Stimulated activated memory B cell treated with anti-CD40 and anti-IgM and Interleukin-4, amounts not matched to agents 10 μg/mL and 1 μg/mL and 100 μg/mL, for 72 hours (primary cell): ENCODE measurements at regions not wholly inside any gene's neighbourhood (a gene's known extent, or its start where the extent isn't known, plus 50 kb on each side); places are given as distances from the start of the nearest gene placed in this dataset.

ENCODE experiments used
- ATAC-seq: fragments of 150-1000 bp; cut with Tn5 transposase; 2 replicates; pipeline ENCODE4 v1.10.0; 2021
- H3K27ac Mint-ChIP-seq: one replicate; pipeline ENCODE4 v1.8.0; 2022; ENCODE audit warnings: mild to moderate bottlenecking, mixed read lengths
- H3K27me3 Mint-ChIP-seq: one replicate; pipeline ENCODE4 v1.8.0; 2022; ENCODE audit warnings: mixed read lengths
- H3K36me3 Mint-ChIP-seq: one replicate; pipeline ENCODE4 v1.8.0; 2022; ENCODE audit warnings: mixed read lengths
- H3K4me1 Mint-ChIP-seq: one replicate; pipeline ENCODE4 v1.8.0; 2022; ENCODE audit warnings: mixed read lengths
- H3K4me3 Mint-ChIP-seq: one replicate; pipeline ENCODE4 v1.8.0; 2022; ENCODE audit warnings: mild to moderate bottlenecking, moderate library complexity, mixed read lengths
- H3K9me3 Mint-ChIP-seq: one replicate; pipeline ENCODE4 v1.8.0; 2022; ENCODE audit warnings: mixed read lengths

GRCh38 chr2:83596592-83597282 is 862.3 kb downstream of the SUCLG1 start:
- Mint-ChIP-seq H3K36me3 (no peaks in the 10 kb centered on the region), H3K4me3 (no peak overlapping the region), H3K9me3 (peaks cover 9% of the 10 kb centered on the region), H3K4me1 (no peaks in the 10 kb centered on the region), H3K27ac (no peak overlapping the region), H3K27me3 (no peaks in the 10 kb centered on the region)
- no peak for ATAC-seq

GRCh38 chr2:83595926-83596325 is 863.2 kb downstream of the SUCLG1 start:
- Mint-ChIP-seq H3K4me3 (no peak overlapping the region), H3K27me3 (no peaks in the 10 kb centered on the region), H3K9me3 (peaks cover 9% of the 10 kb centered on the region), H3K27ac (no peak overlapping the region), H3K36me3 (no peaks in the 10 kb centered on the region), H3K4me1 (no peaks in the 10 kb centered on the region)
- ATAC-seq: no peak

GRCh38 chr2:83595121-83595690 is 863.9 kb downstream of the SUCLG1 start:
- no peaks in the 10 kb centered on the region for H3K36me3 Mint-ChIP-seq
- H3K4me3 Mint-ChIP-seq: no peak overlapping the region
- H3K27me3 Mint-ChIP-seq: no peaks in the 10 kb centered on the region
- no peak overlapping the region for H3K27ac Mint-ChIP-seq
- H3K4me1 Mint-ChIP-seq: no peaks in the 10 kb centered on the region
- peaks cover 11% of the 10 kb centered on the region for H3K9me3 Mint-ChIP-seq
- ATAC-seq: no peak

- H3K9me3 Mint-ChIP-seq: peaks cover 10% of the 10 kb centered on the region
- no peaks in the 10 kb centered on the region for H3K36me3 Mint-ChIP-seq
- no peak for ATAC-seq
- H3K4me1 Mint-ChIP-seq: no peaks in the 10 kb centered on the region
- no peak overlapping the region for H3K4me3 Mint-ChIP-seq
- no peak overlapping the region for H3K27ac Mint-ChIP-seq
- H3K27me3 Mint-ChIP-seq: no peaks in the 10 kb centered on the region
Measured at GRCh38 chr2:83594241-83595120, 864.6 kb downstream of the SUCLG1 start.

GRCh38 chr2:83587309-83587708 is 871.8 kb downstream of the SUCLG1 start:
- ATAC-seq: no peak
- Mint-ChIP-seq H3K4me1 (no peaks in the 10 kb centered on the region), H3K4me3 (no peak overlapping the region)

GRCh38 chr2:83585250-83585649 is 873.8 kb downstream of the SUCLG1 start:
- ATAC-seq: no peak
- no peaks in the 10 kb centered on the region for H3K36me3 Mint-ChIP-seq
- H3K4me1 Mint-ChIP-seq: no peaks in the 10 kb centered on the region
- peaks cover 12% of the 10 kb centered on the region for H3K9me3 Mint-ChIP-seq
- H3K4me3 Mint-ChIP-seq: no peak overlapping the region
- no peaks in the 10 kb centered on the region for H3K27me3 Mint-ChIP-seq
- H3K27ac Mint-ChIP-seq: no peak overlapping the region

More at GRCh38 chr2:83587309-83587708, 871.8 kb downstream of the SUCLG1 start:
- H3K9me3 Mint-ChIP-seq: peaks cover 10% of the 10 kb centered on the region
- no peaks in the 10 kb centered on the region for H3K27me3 Mint-ChIP-seq
- H3K27ac Mint-ChIP-seq: no peak overlapping the region
- H3K36me3 Mint-ChIP-seq: no peaks in the 10 kb centered on the region

GRCh38 chr2:83584672-83585071 is 874.4 kb downstream of the SUCLG1 start:
- no peaks in the 10 kb centered on the region for H3K4me1 Mint-ChIP-seq
- H3K36me3 Mint-ChIP-seq: no peaks in the 10 kb centered on the region
- no peak overlapping the region for H3K27ac Mint-ChIP-seq
- H3K9me3 Mint-ChIP-seq: peaks cover 12% of the 10 kb centered on the region
- ATAC-seq: no peak
- H3K27me3 Mint-ChIP-seq: no peaks in the 10 kb centered on the region
- no peak overlapping the region for H3K4me3 Mint-ChIP-seq

- Mint-ChIP-seq H3K27me3 (no peaks in the 10 kb centered on the region), H3K4me3 (no peak overlapping the region), H3K4me1 (no peaks in the 10 kb centered on the region), H3K36me3 (no peaks in the 10 kb centered on the region), H3K27ac (no peak overlapping the region), H3K9me3 (peaks cover 7% of the 10 kb centered on the region)
- no peak for ATAC-seq
Measured at GRCh38 chr2:83582589-83582988, 876.5 kb downstream of the SUCLG1 start.

GRCh38 chr2:83579507-83579906 is 879.6 kb downstream of the SUCLG1 start:
- Mint-ChIP-seq H3K36me3 (no peaks in the 10 kb centered on the region), H3K4me1 (no peaks in the 10 kb centered on the region), H3K27ac (no peak overlapping the region), H3K27me3 (no peaks in the 10 kb centered on the region), H3K9me3 (peaks cover 7% of the 10 kb centered on the region), H3K4me3 (no peak overlapping the region)
- ATAC-seq: no peak

- no peak for ATAC-seq
- Mint-ChIP-seq H3K9me3 (peaks cover 7% of the 10 kb centered on the region), H3K27me3 (no peaks in the 10 kb centered on the region), H3K27ac (no peak overlapping the region), H3K4me1 (no peaks in the 10 kb centered on the region), H3K36me3 (no peaks in the 10 kb centered on the region), H3K4me3 (no peak overlapping the region)
Measured at GRCh38 chr2:83578405-83578804, 880.7 kb downstream of the SUCLG1 start.

GRCh38 chr2:83574614-83575013 is 884.5 kb downstream of the SUCLG1 start:
- Mint-ChIP-seq H3K36me3 (no peaks in the 10 kb centered on the region), H3K27ac (no peak overlapping the region), H3K9me3 (no peaks in the 10 kb centered on the region), H3K4me3 (no peak overlapping the region), H3K27me3 (no peaks in the 10 kb centered on the region), H3K4me1 (no peaks in the 10 kb centered on the region)
- ATAC-seq: no peak

- no peak for ATAC-seq
- H3K27me3 Mint-ChIP-seq: no peaks in the 10 kb centered on the region
- H3K36me3 Mint-ChIP-seq: no peaks in the 10 kb centered on the region
- H3K27ac Mint-ChIP-seq: no peak overlapping the region
- no peaks in the 10 kb centered on the region for H3K4me1 Mint-ChIP-seq
- no peaks in the 10 kb centered on the region for H3K9me3 Mint-ChIP-seq
- H3K4me3 Mint-ChIP-seq: no peak overlapping the region
Measured at GRCh38 chr2:83573060-83573459, 886.0 kb downstream of the SUCLG1 start.

- no peak overlapping the region for H3K27ac Mint-ChIP-seq
- no peak for ATAC-seq
- no peaks in the 10 kb centered on the region for H3K9me3 Mint-ChIP-seq
- no peaks in the 10 kb centered on the region for H3K36me3 Mint-ChIP-seq
- no peak overlapping the region for H3K4me3 Mint-ChIP-seq
- no peaks in the 10 kb centered on the region for H3K4me1 Mint-ChIP-seq
- H3K27me3 Mint-ChIP-seq: no peaks in the 10 kb centered on the region
Measured at GRCh38 chr2:83572400-83572799, 886.7 kb downstream of the SUCLG1 start.

GRCh38 chr2:83567551-83567950 is 891.5 kb downstream of the SUCLG1 start:
- H3K4me3 Mint-ChIP-seq: no peak overlapping the region
- H3K27ac Mint-ChIP-seq: no peak overlapping the region

GRCh38 chr2:83565626-83566025 is 893.5 kb downstream of the SUCLG1 start:
- Mint-ChIP-seq H3K27ac (no peak overlapping the region), H3K36me3 (no peaks in the 10 kb centered on the region)

More at GRCh38 chr2:83567551-83567950, 891.5 kb downstream of the SUCLG1 start:
- Mint-ChIP-seq H3K9me3 (no peaks in the 10 kb centered on the region), H3K36me3 (no peaks in the 10 kb centered on the region), H3K27me3 (no peaks in the 10 kb centered on the region), H3K4me1 (no peaks in the 10 kb centered on the region)
- ATAC-seq: no peak

More at GRCh38 chr2:83565626-83566025, 893.5 kb downstream of the SUCLG1 start:
- no peak overlapping the region for H3K4me3 Mint-ChIP-seq
- H3K9me3 Mint-ChIP-seq: no peaks in the 10 kb centered on the region
- no peak for ATAC-seq
- no peaks in the 10 kb centered on the region for H3K4me1 Mint-ChIP-seq
- H3K27me3 Mint-ChIP-seq: no peaks in the 10 kb centered on the region
